ENCODE measurements at regions not wholly inside any gene's neighbourhood (a gene's known extent, or its start where the extent isn't known, plus 50 kb on each side); places are given as distances from the start of the nearest gene placed in this dataset.
A peak's percentile ranks its signal among the peaks of the same experiment; 100 is the strongest.

DNA sequence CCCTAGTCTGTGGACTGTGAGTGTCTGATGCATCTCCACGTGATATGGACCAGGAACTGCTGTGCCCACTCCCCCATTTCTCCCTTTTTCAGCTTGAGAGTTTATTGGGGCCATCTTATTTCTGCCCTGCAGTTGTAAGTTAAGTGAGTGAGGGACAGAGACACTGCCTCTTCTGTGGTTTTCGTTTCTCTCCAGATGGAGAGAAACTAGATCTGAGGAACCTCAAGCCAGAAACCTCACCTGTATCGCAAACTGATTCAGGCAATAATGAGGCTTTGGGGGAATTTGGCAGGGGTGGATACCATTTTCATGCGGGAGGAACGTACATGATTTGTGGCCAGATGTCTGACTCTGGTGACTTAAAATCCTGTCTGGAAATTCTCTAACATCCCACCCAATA is 641.7 kb downstream of the TNS3 start:
- DNase-seq (ENCODE audit: low read depth in 1 of 2, low spot score in 1 of 2) = no peak
- no peak for TF ChIP-seq JUND (IDR thresholded peaks at IDR 0.05; ENCODE audit: low read depth)

GRCh38 chr7:46939558-46939957 is 642.4 kb downstream of the TNS3 start:
- no peak for TF ChIP-seq JUND (IDR thresholded peaks at IDR 0.05; ENCODE audit: low read depth)
- in situ Hi-C loops (cut with HindIII; ENCODE audit: low pct_unique_long_range_greater_than_20kb, low sequenced_read_pairs) = no loop called here
- no peak for DNase-seq (ENCODE audit: low read depth in 1 of 2, low spot score in 1 of 2)

More for the DNA sequence above, 641.7 kb downstream of the TNS3 start:
- in situ Hi-C loops (cut with HindIII; ENCODE audit: low pct_unique_long_range_greater_than_20kb, low sequenced_read_pairs) = no loop called here

DNA sequence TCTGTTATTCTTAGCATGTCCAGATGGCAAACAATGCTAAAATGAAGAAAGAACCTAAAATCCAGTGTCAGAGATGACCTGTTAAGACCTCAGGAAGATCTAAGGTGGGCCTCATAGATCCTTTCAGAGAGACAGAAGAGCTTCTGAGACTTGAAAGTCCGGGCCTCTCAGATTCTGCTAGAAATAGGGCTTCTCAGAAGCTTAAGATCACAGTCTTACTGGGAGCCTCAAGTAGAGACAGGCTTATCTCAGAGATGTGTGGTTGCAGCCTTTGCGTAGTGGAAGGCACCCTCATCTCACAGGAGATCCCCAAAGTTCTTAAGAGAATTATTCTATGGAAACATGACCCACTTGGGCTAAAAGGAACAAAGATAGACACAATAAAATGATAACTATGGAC is 642.8 kb downstream of the TNS3 start:
- no peak for DNase-seq (ENCODE audit: low read depth in 1 of 2, low spot score in 1 of 2)
- in situ Hi-C loops (cut with HindIII; ENCODE audit: low pct_unique_long_range_greater_than_20kb, low sequenced_read_pairs) = no loop called here
- no peak for TF ChIP-seq JUND (IDR thresholded peaks at IDR 0.05; ENCODE audit: low read depth)

DNA sequence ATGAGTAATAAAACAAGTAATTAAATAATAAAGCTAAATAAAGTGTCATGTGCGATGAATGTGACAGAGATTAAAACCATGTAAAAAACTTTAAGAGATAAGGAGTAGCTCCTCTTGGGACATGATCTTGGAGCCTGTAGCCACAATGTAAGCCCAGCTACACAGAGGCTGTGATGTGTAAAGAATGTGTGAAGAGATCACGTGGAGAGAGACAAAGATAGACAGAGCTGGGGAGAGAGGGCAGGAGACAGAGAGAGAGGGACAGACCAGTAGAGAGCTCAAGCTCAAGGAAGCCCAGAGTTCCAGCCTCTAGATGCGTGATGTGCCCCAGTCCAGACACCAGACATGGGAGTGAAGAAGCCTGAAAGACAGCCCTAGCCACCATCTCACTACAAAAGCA is 644.1 kb downstream of the TNS3 start:
- in situ Hi-C loops (cut with HindIII; ENCODE audit: low pct_unique_long_range_greater_than_20kb, low sequenced_read_pairs) = no loop called here
- TF ChIP-seq JUND (IDR thresholded peaks at IDR 0.05; ENCODE audit: low read depth) = no peak
- no peak for DNase-seq (ENCODE audit: low read depth in 1 of 2, low spot score in 1 of 2)

DNA sequence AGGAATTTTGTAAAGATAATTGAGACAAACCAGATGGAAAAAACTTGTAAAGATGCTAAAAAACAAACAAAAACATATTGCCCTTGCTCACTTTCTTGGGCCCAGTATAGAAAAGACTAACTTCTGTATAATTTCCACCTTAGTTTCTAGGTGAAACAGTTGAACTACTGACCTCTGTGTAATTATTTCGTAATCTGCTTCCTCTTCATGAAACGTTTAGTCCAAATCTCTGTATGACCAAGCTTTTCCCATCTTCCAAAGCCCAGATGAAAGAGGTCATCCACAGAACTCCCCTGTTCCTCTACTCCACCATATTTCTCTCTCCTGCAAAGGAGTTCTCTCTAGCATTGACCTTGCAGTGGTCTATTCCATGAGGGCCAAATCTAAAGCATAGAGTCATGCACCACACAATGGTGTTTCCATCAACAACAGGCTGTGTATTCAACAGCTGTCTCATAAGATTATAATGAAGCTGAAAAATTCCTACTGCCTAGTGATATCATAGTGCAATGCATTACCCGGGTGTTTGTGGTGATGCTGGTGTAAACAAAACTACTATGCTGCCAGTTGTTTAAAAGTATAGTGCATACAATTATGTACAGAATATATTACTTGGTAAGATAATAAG is 647.6 kb downstream of the TNS3 start:
- in situ Hi-C loops (cut with HindIII; ENCODE audit: low pct_unique_long_range_greater_than_20kb, low sequenced_read_pairs) = no loop called here
- TF ChIP-seq JUND (IDR thresholded peaks at IDR 0.05; ENCODE audit: low read depth) = no peak
- no peak for DNase-seq (ENCODE audit: low read depth in 1 of 2, low spot score in 1 of 2)

DNA sequence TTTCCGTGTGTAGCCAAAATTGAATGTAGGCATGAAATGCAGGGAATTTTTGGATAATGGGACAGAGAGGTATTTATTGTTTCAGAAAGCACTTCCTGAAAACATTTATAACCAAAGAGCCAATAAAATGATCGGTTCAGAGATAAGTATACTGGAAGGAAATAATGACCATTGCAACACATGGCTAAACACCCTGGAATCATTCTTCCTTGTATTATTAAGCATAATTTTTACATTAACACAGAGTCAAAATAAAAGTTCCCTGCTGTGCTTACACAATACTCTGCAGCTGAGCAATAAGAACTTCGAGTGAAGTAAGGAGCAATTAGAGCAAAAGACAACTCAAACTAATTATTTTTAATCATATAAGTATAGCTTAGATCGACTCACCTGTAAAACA is 648.3 kb downstream of the TNS3 start:
- no peak for DNase-seq (ENCODE audit: low read depth in 1 of 2, low spot score in 1 of 2)
- in situ Hi-C loops (cut with HindIII; ENCODE audit: low pct_unique_long_range_greater_than_20kb, low sequenced_read_pairs) = no loop called here
- TF ChIP-seq JUND (IDR thresholded peaks at IDR 0.05; ENCODE audit: low read depth) = 0 out of 2 replicates have a peak, but pooled peaks have one; percentile 17

- peak in 1 of 2 experiments; percentile 51 for DNase-seq (ENCODE audit: low read depth in 1 of 2, low spot score in 1 of 2)
- 0 out of 2 replicates have a peak, but pooled peaks have one; percentile 30 for TF ChIP-seq JUND (IDR thresholded peaks at IDR 0.05; ENCODE audit: low read depth)
- in situ Hi-C loops (cut with HindIII; ENCODE audit: low pct_unique_long_range_greater_than_20kb, low sequenced_read_pairs) = no loop called here
These were observed 649.1 kb downstream of the TNS3 start for GRCh38 chr7:46932676-46933424.

GRCh38 chr7:46932306-46932675 is 649.6 kb downstream of the TNS3 start:
- in situ Hi-C loops (cut with HindIII; ENCODE audit: low pct_unique_long_range_greater_than_20kb, low sequenced_read_pairs) = no loop called here
- no peak for DNase-seq (ENCODE audit: low read depth in 1 of 2, low spot score in 1 of 2)
- TF ChIP-seq JUND (IDR thresholded peaks at IDR 0.05; ENCODE audit: low read depth) = no peak; the same call in 1 of the 2 replicates

- in situ Hi-C loops (cut with HindIII; ENCODE audit: low pct_unique_long_range_greater_than_20kb, low sequenced_read_pairs) = no loop called here
- no peak for TF ChIP-seq JUND (IDR thresholded peaks at IDR 0.05; ENCODE audit: low read depth)
- DNase-seq (ENCODE audit: low read depth in 1 of 2, low spot score in 1 of 2) = no peak
These were observed 651.5 kb downstream of the TNS3 start for GRCh38 chr7:46930366-46930765.

DNA sequence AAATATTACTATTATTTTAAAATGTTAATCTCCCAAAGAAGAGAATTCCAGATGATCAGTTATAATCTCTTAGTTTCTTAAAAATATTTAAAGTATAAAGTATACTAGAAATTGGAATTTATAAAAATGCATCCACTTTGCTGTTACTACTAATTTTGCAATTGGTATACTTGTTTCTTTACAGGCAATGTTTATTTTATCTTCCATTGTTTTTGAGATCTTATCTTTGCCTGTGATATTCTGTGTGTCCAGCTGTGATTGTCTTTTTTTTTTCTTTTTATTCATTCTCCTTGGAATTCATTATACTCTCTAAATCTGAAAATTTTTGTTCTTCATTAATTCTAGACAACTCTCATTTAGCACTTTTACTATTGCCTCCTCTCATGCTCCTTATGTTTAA is 652.6 kb downstream of the TNS3 start:
- no peak for TF ChIP-seq JUND (IDR thresholded peaks at IDR 0.05; ENCODE audit: low read depth)
- no peak for DNase-seq (ENCODE audit: low read depth in 1 of 2, low spot score in 1 of 2)
- in situ Hi-C loops (cut with HindIII; ENCODE audit: low pct_unique_long_range_greater_than_20kb, low sequenced_read_pairs) = no loop called here

DNA sequence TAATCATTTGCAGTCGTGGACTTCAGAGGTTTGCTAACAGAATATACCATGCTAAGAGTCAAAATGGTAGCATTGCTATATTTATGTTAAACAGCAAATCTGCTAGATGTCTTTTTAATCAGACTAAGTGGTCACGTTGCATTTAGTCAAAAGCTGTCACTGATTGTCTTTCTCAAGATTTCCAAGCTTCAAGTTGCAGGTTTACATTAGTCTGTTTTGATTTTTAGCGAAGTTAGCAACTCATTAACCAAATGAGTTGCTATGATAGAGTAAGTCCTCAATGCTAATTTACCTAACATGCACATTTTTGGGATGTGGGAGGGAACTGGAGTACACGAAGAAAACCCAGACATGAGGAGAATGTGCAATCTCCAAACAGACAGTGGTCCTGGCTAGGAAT is 653.2 kb downstream of the TNS3 start:
- no peak for TF ChIP-seq JUND (IDR thresholded peaks at IDR 0.05; ENCODE audit: low read depth)
- no peak for DNase-seq (ENCODE audit: low read depth in 1 of 2, low spot score in 1 of 2)
- in situ Hi-C loops (cut with HindIII; ENCODE audit: low pct_unique_long_range_greater_than_20kb, low sequenced_read_pairs) = no loop called here

GRCh38 chr7:46927131-46927810 is 654.6 kb downstream of the TNS3 start:
- in situ Hi-C loops (cut with HindIII; ENCODE audit: low pct_unique_long_range_greater_than_20kb, low sequenced_read_pairs) = no loop called here
- no peak for TF ChIP-seq JUND (IDR thresholded peaks at IDR 0.05; ENCODE audit: low read depth)
- peak in 1 of 2 experiments; percentile 83 for DNase-seq (ENCODE audit: low read depth in 1 of 2, low spot score in 1 of 2)

- no peak for DNase-seq (ENCODE audit: low read depth in 1 of 2, low spot score in 1 of 2)
- in situ Hi-C loops (cut with HindIII; ENCODE audit: low pct_unique_long_range_greater_than_20kb, low sequenced_read_pairs) = no loop called here
- TF ChIP-seq JUND (IDR thresholded peaks at IDR 0.05; ENCODE audit: low read depth) = no peak
These were observed 665.3 kb downstream of the TNS3 start for GRCh38 chr7:46916581-46916980.
